HCT116 (cell line): ENCODE measurements at regions not wholly inside any gene's neighbourhood (a gene's known extent, or its start where the extent isn't known, plus 50 kb on each side); places are given as distances from the start of the nearest gene placed in this dataset.

Experiments
- EZH2 ChIP-seq: fragments of 200-600 bp; sonication (generic); IDR thresholded peaks from 2 replicates; pipeline ENCODE4 v1.6.1; 2017; ENCODE audit warnings: antibody characterized with exemption, mixed run types
- POLR2A ChIP-seq: IDR thresholded peaks from 2 replicates; pipeline ENCODE4 v1.7.0; 2011; ENCODE audit warnings: borderline replicate concordance; ENCODE audit not compliant: insufficient read depth, insufficient read length; ENCODE audit errors: extremely low read depth
- RAD21 ChIP-seq: IDR thresholded peaks from 2 replicates; pipeline ENCODE4 v1.6.1; 2012; ENCODE audit warnings: low read depth, mild to moderate bottlenecking
- SP1 ChIP-seq: IDR thresholded peaks from 2 replicates; pipeline ENCODE4 v1.6.1; 2012; ENCODE audit warnings: low read depth
- TF ChIP-seq, protein P1 (sequence below): IDR thresholded peaks from 2 replicates; pipeline ENCODE4 v1.6.1; 2012; ENCODE audit warnings: low read depth
- TF ChIP-seq, protein P2 (sequence below), 3 experiments: fragments of 200-600 bp in 1 of 3; sonication (generic) in 1 of 3; IDR thresholded peaks in 2 of 3; conservative IDR thresholded peaks in 1 of 3; 2 replicates each; pipeline ENCODE4 v1.5.1; 2012 to 2017; ENCODE audit warnings: low read depth in 2 of 3, low read length in 2 of 3, antibody characterized with exemption in 1 of 3, borderline replicate concordance in 1 of 3, control low read depth in 1 of 3, mild to moderate bottlenecking in 1 of 3, mixed read lengths in 1 of 3, mixed run types in 1 of 3, moderate library complexity in 1 of 3; ENCODE audit not compliant: insufficient read depth in 1 of 3

- no peak for TF ChIP-seq RAD21
- TF ChIP-seq, protein P1, sequence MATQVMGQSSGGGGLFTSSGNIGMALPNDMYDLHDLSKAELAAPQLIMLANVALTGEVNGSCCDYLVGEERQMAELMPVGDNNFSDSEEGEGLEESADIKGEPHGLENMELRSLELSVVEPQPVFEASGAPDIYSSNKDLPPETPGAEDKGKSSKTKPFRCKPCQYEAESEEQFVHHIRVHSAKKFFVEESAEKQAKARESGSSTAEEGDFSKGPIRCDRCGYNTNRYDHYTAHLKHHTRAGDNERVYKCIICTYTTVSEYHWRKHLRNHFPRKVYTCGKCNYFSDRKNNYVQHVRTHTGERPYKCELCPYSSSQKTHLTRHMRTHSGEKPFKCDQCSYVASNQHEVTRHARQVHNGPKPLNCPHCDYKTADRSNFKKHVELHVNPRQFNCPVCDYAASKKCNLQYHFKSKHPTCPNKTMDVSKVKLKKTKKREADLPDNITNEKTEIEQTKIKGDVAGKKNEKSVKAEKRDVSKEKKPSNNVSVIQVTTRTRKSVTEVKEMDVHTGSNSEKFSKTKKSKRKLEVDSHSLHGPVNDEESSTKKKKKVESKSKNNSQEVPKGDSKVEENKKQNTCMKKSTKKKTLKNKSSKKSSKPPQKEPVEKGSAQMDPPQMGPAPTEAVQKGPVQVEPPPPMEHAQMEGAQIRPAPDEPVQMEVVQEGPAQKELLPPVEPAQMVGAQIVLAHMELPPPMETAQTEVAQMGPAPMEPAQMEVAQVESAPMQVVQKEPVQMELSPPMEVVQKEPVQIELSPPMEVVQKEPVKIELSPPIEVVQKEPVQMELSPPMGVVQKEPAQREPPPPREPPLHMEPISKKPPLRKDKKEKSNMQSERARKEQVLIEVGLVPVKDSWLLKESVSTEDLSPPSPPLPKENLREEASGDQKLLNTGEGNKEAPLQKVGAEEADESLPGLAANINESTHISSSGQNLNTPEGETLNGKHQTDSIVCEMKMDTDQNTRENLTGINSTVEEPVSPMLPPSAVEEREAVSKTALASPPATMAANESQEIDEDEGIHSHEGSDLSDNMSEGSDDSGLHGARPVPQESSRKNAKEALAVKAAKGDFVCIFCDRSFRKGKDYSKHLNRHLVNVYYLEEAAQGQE: no peak
- TF ChIP-seq, protein P2, sequence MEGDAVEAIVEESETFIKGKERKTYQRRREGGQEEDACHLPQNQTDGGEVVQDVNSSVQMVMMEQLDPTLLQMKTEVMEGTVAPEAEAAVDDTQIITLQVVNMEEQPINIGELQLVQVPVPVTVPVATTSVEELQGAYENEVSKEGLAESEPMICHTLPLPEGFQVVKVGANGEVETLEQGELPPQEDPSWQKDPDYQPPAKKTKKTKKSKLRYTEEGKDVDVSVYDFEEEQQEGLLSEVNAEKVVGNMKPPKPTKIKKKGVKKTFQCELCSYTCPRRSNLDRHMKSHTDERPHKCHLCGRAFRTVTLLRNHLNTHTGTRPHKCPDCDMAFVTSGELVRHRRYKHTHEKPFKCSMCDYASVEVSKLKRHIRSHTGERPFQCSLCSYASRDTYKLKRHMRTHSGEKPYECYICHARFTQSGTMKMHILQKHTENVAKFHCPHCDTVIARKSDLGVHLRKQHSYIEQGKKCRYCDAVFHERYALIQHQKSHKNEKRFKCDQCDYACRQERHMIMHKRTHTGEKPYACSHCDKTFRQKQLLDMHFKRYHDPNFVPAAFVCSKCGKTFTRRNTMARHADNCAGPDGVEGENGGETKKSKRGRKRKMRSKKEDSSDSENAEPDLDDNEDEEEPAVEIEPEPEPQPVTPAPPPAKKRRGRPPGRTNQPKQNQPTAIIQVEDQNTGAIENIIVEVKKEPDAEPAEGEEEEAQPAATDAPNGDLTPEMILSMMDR (IDR thresholded peaks at IDR 0.05 in 2 of 3, conservative IDR thresholded peaks at IDR 0.05 in 1 of 3; ENCODE audit: borderline replicate concordance in 1 of 3, insufficient read depth in 1 of 3, low read depth in 2 of 3, low read length in 2 of 3): no peak
- no peak for TF ChIP-seq EZH2
- TF ChIP-seq SP1: no peak
- no peak for TF ChIP-seq POLR2A
Observed at GRCh38 chr1:56218023-56218422, 361.3 kb downstream of the PLPP3 start.
